GM12878 (cell line): ENCODE measurements at regions not wholly inside any gene's neighbourhood (a gene's known extent, or its start where the extent isn't known, plus 50 kb on each side); places are given as distances from the start of the nearest gene placed in this dataset.

Experiments used
- ATAC-seq: fragments of 200-7000 bp; cut with Tn5 transposase; 3 replicates; pipeline ENCODE4 v1.9.1; 2020; ENCODE audit warnings: mild to moderate bottlenecking, moderate library complexity
- BruUV-seq: library from RNA; stranded (reverse); fragments of 400-500 nt; replicated peaks from 2 replicates; lab custom pipeline; 2021; lab: Mats Ljungman, UMichigan
- CTCF ChIA-PET: fragments of 300-600 bp; sonication (Branson Sonifier 250); formaldehyde crosslinking; extraction: SDS; loops from one replicate; lab custom pipeline; 2021; ENCODE audit warnings: inconsistent platforms; lab: Yijun Ruan, JAX
- POLR2A ChIA-PET: fragments of 350-600 bp; formaldehyde crosslinking; extraction: SDS; loops from one replicate; lab custom pipeline; 2021; ENCODE audit warnings: inconsistent platforms; lab: Charles Lee
- RAD21 ChIA-PET: fragments of 300-600 bp; sonication (Branson Sonifier 250); formaldehyde crosslinking; loops from one replicate; lab custom pipeline; 2023; ENCODE audit warnings: antibody characterized with exemption; ENCODE audit not compliant: unreplicated experiment; lab: Charles Lee
- SMC1A ChIA-PET: fragments of 300-600 bp; sonication (Branson Sonifier 250); formaldehyde crosslinking; loops from one replicate; lab custom pipeline; 2023; ENCODE audit not compliant: unreplicated experiment, uncharacterized antibody; lab: Charles Lee
- DNase-seq: peaks from one replicate; pipeline ENCODE4 v3.0.0-alpha.2; 2011; ENCODE audit warnings: low read depth, low spot score
- FAIRE-seq: peaks from 3 replicates; lab custom pipeline; 2011; peaks lifted over from hg19 to GRCh38; lab: Jason Lieb, UNC
- H2AFZ ChIP-seq: 2 replicates; pipeline ENCODE4 v1.6.0; 2011; ENCODE audit warnings: low read depth, low read length, control low read depth; ENCODE audit not compliant: control insufficient read depth
- H3K27ac ChIP-seq: 2 replicates; pipeline ENCODE4 v1.5.1; 2011; ENCODE audit warnings: control low read depth; ENCODE audit not compliant: control insufficient read depth, insufficient read depth
- H3K27me3 ChIP-seq, 2 experiments: replicated peaks in 1 of 2; 2 replicates each; pipeline versions ENCODE4 v1.6.0 to v1.6.1; 2011; ENCODE audit warnings: low read length in 1 of 2; ENCODE audit not compliant: control insufficient read depth in 2 of 2, insufficient read depth in 2 of 2
- H3K36me3 ChIP-seq, 2 experiments: 2 replicates each; pipeline ENCODE4 v1.5.1; 2011; ENCODE audit warnings: low read length in 1 of 2; ENCODE audit not compliant: control insufficient read depth in 2 of 2, insufficient read depth in 2 of 2
- H3K4me1 ChIP-seq: 2 replicates; pipeline ENCODE4 v1.6.1; 2011; ENCODE audit warnings: mild to moderate bottlenecking, low read length, moderate library complexity, mixed read lengths; ENCODE audit not compliant: control insufficient read depth, insufficient read depth
- H3K4me2 ChIP-seq: 2 replicates; pipeline ENCODE4 v1.6.0; 2011; ENCODE audit warnings: control low read depth; ENCODE audit not compliant: control insufficient read depth, insufficient read depth
- H3K4me3 ChIP-seq: fragments of 200-600 bp; sonication (generic); 2 replicates; pipeline ENCODE4 v1.5.1; 2016
- H3K79me2 ChIP-seq: 2 replicates; pipeline ENCODE4 v1.6.0; 2011; ENCODE audit warnings: low read length; ENCODE audit not compliant: control insufficient read depth, insufficient read depth
- H3K9ac ChIP-seq: 2 replicates; pipeline ENCODE4 v1.8.0; 2011; ENCODE audit warnings: low read length, control low read depth, mixed read lengths; ENCODE audit not compliant: control insufficient read depth, insufficient read depth
- H3K9me3 ChIP-seq: replicated peaks from 3 replicates; pipeline ENCODE4 v1.5.1; 2011; ENCODE audit warnings: mild to moderate bottlenecking, low read length; ENCODE audit not compliant: control insufficient read depth, insufficient read depth
- H4K20me1 ChIP-seq: 2 replicates; pipeline ENCODE4 v1.6.0; 2011; ENCODE audit not compliant: control insufficient read depth, insufficient read depth
- CHD2 ChIP-seq: IDR thresholded peaks from 2 replicates; pipeline ENCODE4 v1.6.1; 2011; ENCODE audit warnings: low read depth, low read length, improper control_type of control experiment, borderline replicate concordance
- GABPA ChIP-seq: IDR thresholded peaks from 2 replicates; pipeline ENCODE4 v1.6.1; 2014; ENCODE audit warnings: antibody characterized with exemption, low read depth, mild to moderate bottlenecking, inconsistent platforms
- LARP7 ChIP-seq: fragments of 450-650 bp; IDR thresholded peaks from 2 replicates; pipeline ENCODE4 v1.6.1; 2017; ENCODE audit warnings: mild to moderate bottlenecking
- NRF1 ChIP-seq: conservative IDR thresholded peaks from 2 replicates; pipeline ENCODE4 v1.6.1; 2011; ENCODE audit warnings: mild to moderate bottlenecking, low read depth, low read length, improper control_type of control experiment
- SRF ChIP-seq, 2 experiments: IDR thresholded peaks; 2 replicates each; pipeline ENCODE4 v1.6.1; 2011; ENCODE audit warnings: low read depth in 2 of 2, low read length in 2 of 2, mild to moderate bottlenecking in 1 of 2, moderate library complexity in 1 of 2
- TAF1 ChIP-seq: IDR thresholded peaks from 2 replicates; pipeline ENCODE4 v1.6.1; 2011; ENCODE audit warnings: mild to moderate bottlenecking, low read depth, low read length, borderline replicate concordance
- TARDBP ChIP-seq: IDR thresholded peaks from 2 replicates; pipeline ENCODE4 v1.6.1; 2016; ENCODE audit warnings: borderline replicate concordance
- YY1 ChIP-seq: IDR thresholded peaks from 2 replicates; pipeline ENCODE4 v1.6.1; 2011; ENCODE audit warnings: low read depth, mild to moderate bottlenecking, low read length
- ZBTB11 ChIP-seq: fragments of 450-650 bp; formaldehyde crosslinking; IDR thresholded peaks from 2 replicates; pipeline ENCODE4 v1.5.0; 2022; ENCODE audit warnings: mild to moderate bottlenecking, missing genetic modification characterization
- ZNF207 ChIP-seq: fragments of 450-650 bp; IDR thresholded peaks from 2 replicates; pipeline ENCODE4 v1.6.1; 2014; ENCODE audit warnings: antibody characterized with exemption, mild to moderate bottlenecking, borderline replicate concordance
- WGBS: methylation state at CpG from one replicate; pipeline ENCODE4 v1.1.6; 2016; ENCODE audit warnings: low lambda C conversion rate; ENCODE audit not compliant: insufficient replicate concordance, insufficient coverage; ENCODE audit errors: missing lambda C conversion rate; 5-methylcytosine and 5-hydroxymethylcytosine counted together
- in situ Hi-C: fragments of 300-500 bp; cut with MboI; formaldehyde crosslinking; loops from 9 replicates; pipeline ENCODE4 v1.14.3; 2018; ENCODE audit warnings: mixed read lengths
- intact Hi-C: fragments of 100-400 bp; cut with micrococcal nuclease; formaldehyde crosslinking; loops from one replicate; pipeline ENCODE4 v1.14.2; 2022; ENCODE audit not compliant: unreplicated experiment
- TF ChIP-seq, protein P1 (sequence below): fragments of 450-650 bp; IDR thresholded peaks from 2 replicates; pipeline ENCODE4 v1.6.1; 2016; ENCODE audit warnings: mild to moderate bottlenecking, moderate library complexity, borderline replicate concordance

DNA sequence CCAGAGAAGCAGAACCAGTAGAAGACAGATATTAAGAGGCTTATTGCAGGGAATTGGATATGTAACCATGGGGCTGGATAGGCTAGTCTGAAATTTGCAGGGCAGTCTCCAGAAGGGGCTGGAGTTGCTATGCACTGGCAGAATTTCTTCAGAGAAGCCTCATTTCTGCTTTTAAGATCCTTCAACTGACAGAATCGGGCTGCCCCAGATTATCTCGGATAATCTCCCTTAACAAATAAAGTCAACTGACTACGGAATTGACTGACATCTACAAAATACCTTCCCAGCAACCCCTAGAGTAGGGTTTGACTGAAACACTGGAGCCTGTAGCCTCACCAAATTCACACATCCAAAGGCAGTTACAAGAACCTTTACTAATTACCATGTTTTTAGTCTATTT is 136.4 kb downstream of the SOCS6 start:
- in situ Hi-C loops: no loop called here
- ChIA-PET SMC1A (no interaction called here), CTCF (interaction anchor here (1.4 to 2.2 kb wide), 2 partner anchors 9 to 230 kb away, joined by 5 to 9 read pairs; no protein-coding TSS in a partner anchor), POLR2A (no interaction called here), RAD21 (no interaction called here)
- no TSS peak for BruUV-seq
- no peaks in the 10 kb centered on the region for H4K20me1 ChIP-seq
- FAIRE-seq (no peak), DNase-seq (no peak), ATAC-seq (no peak)
- H3K79me2 ChIP-seq: no peaks in the 10 kb centered on the region
- H3K27ac ChIP-seq: no peak overlapping the region
- H3K27me3 ChIP-seq: no peaks in the 10 kb centered on the region; a peak in 1 of 4 replicates
- no peak overlapping the region for H3K9ac ChIP-seq
- TF ChIP-seq SRF (IDR thresholded peaks at IDR 0.05; ENCODE audit: low read depth in 2 of 2, low read length in 2 of 2) (no peak), GABPA (no peak), NRF1 (no peak), CHD2 (no peak), YY1 (no peak), LARP7 (no peak), ZNF207 (no peak), TAF1 (no peak), ZBTB11 (CRISPR knock-in tag) (no peak), TARDBP (no peak)
- TF ChIP-seq, protein P1, sequence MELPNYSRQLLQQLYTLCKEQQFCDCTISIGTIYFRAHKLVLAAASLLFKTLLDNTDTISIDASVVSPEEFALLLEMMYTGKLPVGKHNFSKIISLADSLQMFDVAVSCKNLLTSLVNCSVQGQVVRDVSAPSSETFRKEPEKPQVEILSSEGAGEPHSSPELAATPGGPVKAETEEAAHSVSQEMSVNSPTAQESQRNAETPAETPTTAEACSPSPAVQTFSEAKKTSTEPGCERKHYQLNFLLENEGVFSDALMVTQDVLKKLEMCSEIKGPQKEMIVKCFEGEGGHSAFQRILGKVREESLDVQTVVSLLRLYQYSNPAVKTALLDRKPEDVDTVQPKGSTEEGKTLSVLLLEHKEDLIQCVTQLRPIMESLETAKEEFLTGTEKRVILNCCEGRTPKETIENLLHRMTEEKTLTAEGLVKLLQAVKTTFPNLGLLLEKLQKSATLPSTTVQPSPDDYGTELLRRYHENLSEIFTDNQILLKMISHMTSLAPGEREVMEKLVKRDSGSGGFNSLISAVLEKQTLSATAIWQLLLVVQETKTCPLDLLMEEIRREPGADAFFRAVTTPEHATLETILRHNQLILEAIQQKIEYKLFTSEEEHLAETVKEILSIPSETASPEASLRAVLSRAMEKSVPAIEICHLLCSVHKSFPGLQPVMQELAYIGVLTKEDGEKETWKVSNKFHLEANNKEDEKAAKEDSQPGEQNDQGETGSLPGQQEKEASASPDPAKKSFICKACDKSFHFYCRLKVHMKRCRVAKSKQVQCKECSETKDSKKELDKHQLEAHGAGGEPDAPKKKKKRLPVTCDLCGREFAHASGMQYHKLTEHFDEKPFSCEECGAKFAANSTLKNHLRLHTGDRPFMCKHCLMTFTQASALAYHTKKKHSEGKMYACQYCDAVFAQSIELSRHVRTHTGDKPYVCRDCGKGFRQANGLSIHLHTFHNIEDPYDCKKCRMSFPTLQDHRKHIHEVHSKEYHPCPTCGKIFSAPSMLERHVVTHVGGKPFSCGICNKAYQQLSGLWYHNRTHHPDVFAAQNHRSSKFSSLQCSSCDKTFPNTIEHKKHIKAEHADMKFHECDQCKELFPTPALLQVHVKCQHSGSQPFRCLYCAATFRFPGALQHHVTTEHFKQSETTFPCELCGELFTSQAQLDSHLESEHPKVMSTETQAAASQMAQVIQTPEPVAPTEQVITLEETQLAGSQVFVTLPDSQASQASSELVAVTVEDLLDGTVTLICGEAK: no peak
- no peaks in the 10 kb centered on the region for H3K36me3 ChIP-seq
- H3K4me3 ChIP-seq: no peak overlapping the region
- no peak overlapping the region for H2AFZ ChIP-seq
- H3K9me3 ChIP-seq: no peaks in the 10 kb centered on the region; the same call in 2 of the 3 replicates
- H3K4me1 ChIP-seq: peaks cover 13% of the 10 kb centered on the region; the same call in 1 of the 2 replicates
- WGBS: 28% methylated on average over 3 of the region's 3 CpGs
- no peak overlapping the region for H3K4me2 ChIP-seq
- intact Hi-C loops: no loop called here
